HCT116 (cell line): ENCODE measurements at regions not wholly inside any gene's neighbourhood (a gene's known extent, or its start where the extent isn't known, plus 50 kb on each side); places are given as distances from the start of the nearest gene placed in this dataset.

Source experiments
- ATAC-seq: fragments of 200-7000 bp; cut with Tn5 transposase; 2 replicates; pipeline ENCODE4 v1.9.1; 2020; ENCODE audit warnings: mild to moderate bottlenecking, moderate library complexity
- BruUV-seq: library from RNA; stranded (reverse); fragments of 400-500 nt; replicated peaks from 2 replicates; lab custom pipeline; 2021; lab: Mats Ljungman, UMichigan
- CTCF ChIA-PET: fragments of 300-600 bp; sonication (Branson Sonifier 250); formaldehyde crosslinking; loops from one replicate; lab custom pipeline; 2021; ENCODE audit warnings: antibody characterized with exemption; lab: Charles Lee
- POLR2A ChIA-PET: fragments of 300-600, 350-600 bp; sonication (Branson Sonifier 250); formaldehyde crosslinking; loops from one replicate; lab custom pipeline; 2021; ENCODE audit warnings: antibody characterized with exemption; lab: Charles Lee
- RAD21 ChIA-PET, 2 experiments: fragments of 300-600 bp; sonication (Branson Sonifier 250); formaldehyde crosslinking; loops; one replicate each; lab custom pipeline; 2023; ENCODE audit warnings: low total read pairs in 2 of 2; ENCODE audit not compliant: uncharacterized antibody in 2 of 2, unreplicated experiment in 2 of 2, low non-redundant PET in 1 of 2; lab: Charles Lee
- DNase-seq: peaks from one replicate; pipeline ENCODE4 v3.0.0-alpha.2; 2010; ENCODE audit warnings: low read depth, low spot score
- H2AFZ ChIP-seq: fragments of 200-600 bp; shearing (Covaris generic), sonication (generic); 2 replicates; pipeline ENCODE4 v1.6.1; 2017; ENCODE audit warnings: low read depth, mixed run types, mixed read lengths, antibody characterized with exemption, low read length; ENCODE audit not compliant: poor library complexity, severe bottlenecking
- H3K27ac ChIP-seq: 2 replicates; pipeline ENCODE4 v1.5.1; 2012; ENCODE audit warnings: low read depth, low read length
- H3K27me3 ChIP-seq: fragments of 200-600 bp; sonication (generic); 2 replicates; pipeline ENCODE4 v1.6.1; 2016; ENCODE audit warnings: mixed run types, low read length, mixed read lengths; ENCODE audit not compliant: insufficient read depth
- H3K36me3 ChIP-seq, 2 experiments: fragments of 200-500 bp in 1 of 2; fragments of 200-600 bp in 1 of 2; sonication (Bioruptor generic) in 1 of 2; sonication (generic) in 1 of 2; 2 replicates each; pipeline versions ENCODE4 v1.5.1 to v1.6.1; 2014 to 2016; ENCODE audit warnings: low read length in 2 of 2, inconsistent platforms in 1 of 2, mixed read lengths in 1 of 2, mixed run types in 1 of 2; ENCODE audit not compliant: insufficient read depth in 2 of 2, control insufficient read depth in 1 of 2
- H3K4me1 ChIP-seq, 2 experiments: fragments of 200-600 bp in 1 of 2; sonication (generic) in 1 of 2; 2 replicates each; pipeline versions ENCODE4 v1.5.1 to v1.6.1; 2012 to 2017; ENCODE audit warnings: low read length in 2 of 2, inconsistent platforms in 1 of 2, mild to moderate bottlenecking in 1 of 2, mixed read lengths in 1 of 2, mixed run types in 1 of 2, moderate library complexity in 1 of 2; ENCODE audit not compliant: insufficient read depth in 2 of 2, control insufficient read depth in 1 of 2
- H3K4me2 ChIP-seq: fragments of 200-600 bp; sonication (generic); 2 replicates; pipeline ENCODE4 v1.6.1; 2017; ENCODE audit warnings: mixed run types, low read length, mixed read lengths
- H3K4me3 ChIP-seq, 2 experiments: fragments of 200-600 bp in 1 of 2; sonication (generic) in 1 of 2; replicated peaks in 1 of 2; 2 replicates each; pipeline ENCODE4 v1.5.1; 2011 to 2016; ENCODE audit warnings: low read length in 2 of 2, control low read depth in 1 of 2, low read depth in 1 of 2, mild to moderate bottlenecking in 1 of 2, mixed read lengths in 1 of 2, mixed run types in 1 of 2
- H3K79me2 ChIP-seq: fragments of 200-600 bp; sonication (generic); 2 replicates; pipeline ENCODE4 v1.6.1; 2017; ENCODE audit warnings: mild to moderate bottlenecking, mixed run types, low read length, moderate library complexity, mixed read lengths; ENCODE audit not compliant: insufficient read depth
- H3K9ac ChIP-seq: fragments of 200-600 bp; sonication (generic); 2 replicates; pipeline ENCODE4 v1.6.1; 2016; ENCODE audit warnings: low read length, mixed read lengths
- H3K9me2 ChIP-seq: fragments of 200-600 bp; sonication (generic), shearing (Covaris generic); 2 replicates; pipeline ENCODE4 v1.6.1; 2017; ENCODE audit warnings: mixed run types, mild to moderate bottlenecking, moderate library complexity; ENCODE audit not compliant: insufficient read depth
- H3K9me3 ChIP-seq, 2 experiments: fragments of 200-500 bp in 1 of 2; fragments of 200-600 bp in 1 of 2; sonication (Bioruptor generic) in 1 of 2; sonication (generic) in 1 of 2; 2 replicates each; pipeline ENCODE4 v1.6.1; 2014 to 2017; ENCODE audit warnings: low read length in 2 of 2, mixed read lengths in 2 of 2, inconsistent platforms in 1 of 2, low read depth in 1 of 2, mild to moderate bottlenecking in 1 of 2, mixed run types in 1 of 2, moderate library complexity in 1 of 2; ENCODE audit not compliant: control insufficient read depth in 1 of 2, insufficient read depth in 1 of 2
- H4K20me1 ChIP-seq: fragments of 200-600 bp; sonication (generic), shearing (Covaris generic); 2 replicates; pipeline ENCODE4 v1.6.1; 2017; ENCODE audit warnings: mixed run types, mild to moderate bottlenecking, moderate library complexity; ENCODE audit not compliant: insufficient read depth
- CBX3 ChIP-seq: IDR thresholded peaks from 2 replicates; pipeline ENCODE4 v1.6.1; 2012; ENCODE audit warnings: low read depth
- CEBPB ChIP-seq: IDR thresholded peaks from 2 replicates; pipeline ENCODE4 v1.6.1; 2012; ENCODE audit warnings: low read depth
- ELF1 ChIP-seq: IDR thresholded peaks from 2 replicates; pipeline ENCODE4 v1.6.1; 2012; ENCODE audit warnings: low read depth, borderline replicate concordance
- EZH2 ChIP-seq: fragments of 200-600 bp; sonication (generic); IDR thresholded peaks from 2 replicates; pipeline ENCODE4 v1.6.1; 2017; ENCODE audit warnings: antibody characterized with exemption, mixed run types
- EZH2phosphoT487 ChIP-seq: fragments of 200-600 bp; IDR thresholded peaks from 2 replicates; pipeline ENCODE4 v1.6.1; 2018; ENCODE audit warnings: antibody characterized with exemption, borderline replicate concordance
- JUND ChIP-seq: IDR thresholded peaks from 2 replicates; pipeline ENCODE4 v1.6.1; 2012
- MAX ChIP-seq: IDR thresholded peaks from 2 replicates; pipeline ENCODE4 v1.6.1; 2012
- POLR2AphosphoS5 ChIP-seq: IDR thresholded peaks from 2 replicates; pipeline ENCODE4 v1.6.1; 2011; ENCODE audit warnings: mild to moderate bottlenecking, low read depth, low read length, moderate library complexity
- RAD21 ChIP-seq: IDR thresholded peaks from 2 replicates; pipeline ENCODE4 v1.6.1; 2012; ENCODE audit warnings: low read depth, mild to moderate bottlenecking
- SRF ChIP-seq: IDR thresholded peaks from 2 replicates; pipeline ENCODE4 v1.6.1; 2012; ENCODE audit warnings: low read depth
- TCF7L2 ChIP-seq: IDR thresholded peaks from 2 replicates; pipeline ENCODE4 v1.7.0; 2011; ENCODE audit warnings: borderline replicate concordance, inconsistent platforms; ENCODE audit not compliant: insufficient read depth, insufficient read length; ENCODE audit errors: extremely low read depth
- YY1 ChIP-seq: IDR thresholded peaks from 2 replicates; pipeline ENCODE4 v1.6.1; 2011; ENCODE audit warnings: low read length, low read depth, moderate library complexity, mild to moderate bottlenecking; ENCODE audit not compliant: insufficient replicate concordance; ENCODE audit errors: extremely low read depth
- ZBTB33 ChIP-seq: IDR thresholded peaks from 2 replicates; pipeline ENCODE4 v1.6.1; 2011; ENCODE audit warnings: mild to moderate bottlenecking, low read length, moderate library complexity; ENCODE audit not compliant: insufficient replicate concordance; ENCODE audit errors: extremely low read depth
- ZFX ChIP-seq: fragments of 450-650 bp; IDR thresholded peaks from 2 replicates; pipeline ENCODE4 v1.6.1; 2017
- ZNF274 ChIP-seq: fragments of 200-500 bp; sonication (Bioruptor generic); IDR thresholded peaks from 2 replicates; pipeline ENCODE4 v1.6.1; 2014; ENCODE audit warnings: mild to moderate bottlenecking, low read depth, low read length, inconsistent platforms
- intact Hi-C: fragments of 100-400 bp; cut with micrococcal nuclease; formaldehyde crosslinking; loops from 2 replicates; pipeline ENCODE4 v1.10.0; 2022
- TF ChIP-seq, protein P1 (sequence below): IDR thresholded peaks from 2 replicates; pipeline ENCODE4 v1.6.1; 2012

GRCh38 chr4:129239088-129239487, 143.1 kb downstream of the C4orf33 start:
- Histone ChIP-seq H3K9ac (no peak overlapping the region), H3K4me1 (no peaks in the 10 kb centered on the region), H3K4me2 (no peak overlapping the region), H3K9me2 (no peaks in the 10 kb centered on the region), H4K20me1 (no peaks in the 10 kb centered on the region; the same call in 1 of the 2 replicates), H3K27ac (no peak overlapping the region), H2AFZ (no peak overlapping the region), H3K79me2 (no peaks in the 10 kb centered on the region), H3K4me3 (no peak overlapping the region), H3K9me3 (no peaks in the 10 kb centered on the region)
- POLR2A ChIA-PET = no interaction called here
- intact Hi-C loops = no loop called here
- DNase-seq = no peak
- CTCF ChIA-PET = no interaction called here
- ATAC-seq = no peak
- RAD21 ChIA-PET = no interaction called here
- TF ChIP-seq SRF (no peak), YY1 (no peak), ELF1 (no peak), EZH2phosphoT487 (no peak)
- TF ChIP-seq, protein P1, sequence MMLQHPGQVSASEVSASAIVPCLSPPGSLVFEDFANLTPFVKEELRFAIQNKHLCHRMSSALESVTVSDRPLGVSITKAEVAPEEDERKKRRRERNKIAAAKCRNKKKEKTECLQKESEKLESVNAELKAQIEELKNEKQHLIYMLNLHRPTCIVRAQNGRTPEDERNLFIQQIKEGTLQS = no peak
- TF ChIP-seq, all 23 proteins: peak for 0
- no peaks in the 10 kb centered on the region for H3K36me3 ChIP-seq
- H3K27me3 ChIP-seq = no peaks in the 10 kb centered on the region
- BruUV-seq = no TSS peak

DNA sequence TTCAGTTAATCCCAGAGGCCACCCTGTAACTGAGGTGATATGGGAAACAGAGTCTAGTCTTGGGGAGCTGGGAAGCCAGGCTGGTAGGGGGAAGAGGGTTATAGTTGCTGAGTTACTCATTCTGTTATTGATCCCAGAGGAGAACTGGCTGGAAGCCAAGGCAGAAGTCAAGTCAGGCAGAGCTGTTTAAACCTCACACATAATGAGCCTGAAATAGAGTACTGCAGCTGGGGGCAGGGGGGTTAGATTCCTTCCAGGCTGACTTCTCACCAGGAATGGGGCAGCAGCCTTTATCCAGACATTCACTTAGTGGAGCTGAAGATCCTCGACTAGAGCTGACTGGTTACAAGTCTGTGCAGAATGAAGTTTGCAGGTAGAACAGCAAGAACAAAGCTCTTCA, 144.9 kb downstream of the C4orf33 start:
- ChIA-PET CTCF (no interaction called here), POLR2A (no interaction called here), RAD21 (no interaction called here)
- no peaks in the 10 kb centered on the region for H3K9me3 ChIP-seq
- no peaks in the 10 kb centered on the region; the same call in 1 of the 2 replicates for H4K20me1 ChIP-seq
- H3K4me3 ChIP-seq = no peak overlapping the region
- BruUV-seq = no TSS peak
- H3K4me2 ChIP-seq = no peak overlapping the region
- no peak overlapping the region for H2AFZ ChIP-seq
- intact Hi-C loops = no loop called here
- H3K27me3 ChIP-seq = no peaks in the 10 kb centered on the region
- ATAC-seq (no peak), DNase-seq (no peak)
- H3K79me2 ChIP-seq = no peaks in the 10 kb centered on the region
- no peak overlapping the region for H3K27ac ChIP-seq
- H3K9ac ChIP-seq = no peak overlapping the region
- no peaks in the 10 kb centered on the region for H3K4me1 ChIP-seq
- H3K9me2 ChIP-seq = no peaks in the 10 kb centered on the region
- H3K36me3 ChIP-seq = no peaks in the 10 kb centered on the region
- TF ChIP-seq SRF (no peak), ZBTB33 (no peak), CBX3 (no peak), RAD21 (no peak), MAX (no peak), CEBPB (no peak), POLR2AphosphoS5 (no peak), ELF1 (no peak), ZFX (no peak), ZNF274 (no peak), JUND (no peak), EZH2 (no peak), TCF7L2 (no peak)
- TF ChIP-seq, protein P1 = no peak
